CD14-positive monocyte (primary cell): ENCODE measurements at regions not wholly inside any gene's neighbourhood (a gene's known extent, or its start where the extent isn't known, plus 50 kb on each side); places are given as distances from the start of the nearest gene placed in this dataset.

Experiments used
- DNase-seq, 3 donors: peaks; one replicate each; pipeline ENCODE4 v3.0.0-alpha.2; 2011 to 2022
- H2AFZ ChIP-seq: 2 replicates; pipeline ENCODE4 v1.6.0; 2012; ENCODE audit warnings: mild to moderate bottlenecking, low read depth, low read length, inconsistent platforms; ENCODE audit not compliant: insufficient read depth, poor library complexity, severe bottlenecking
- H3K27ac ChIP-seq, 2 donors: 1 replicate in 1 of 2; 2 replicates in 1 of 2; pipeline ENCODE4 v1.5.1; 2012 to 2013; ENCODE audit warnings: low read length in 2 of 2, control low read depth in 1 of 2, inconsistent platforms in 1 of 2, low read depth in 1 of 2, mild to moderate bottlenecking in 1 of 2
- H3K27me3 ChIP-seq, 2 donors: one replicate each; pipeline versions ENCODE4 v1.6.0 to v1.6.1; 2011 to 2013; ENCODE audit warnings: low read length in 2 of 2; ENCODE audit not compliant: control insufficient read depth in 2 of 2, insufficient read depth in 2 of 2
- H3K36me3 ChIP-seq, 2 donors: replicated peaks in 1 of 2; 1 replicate in 1 of 2; 2 replicates in 1 of 2; pipeline versions ENCODE4 v1.5.1 to v1.6.1; 2012 to 2013; ENCODE audit warnings: low read length in 2 of 2, control low read depth in 1 of 2, inconsistent platforms in 1 of 2, mild to moderate bottlenecking in 1 of 2; ENCODE audit not compliant: insufficient read depth in 2 of 2, control insufficient read depth in 1 of 2
- H3K4me1 ChIP-seq, 2 donors: 1 replicate in 1 of 2; 2 replicates in 1 of 2; pipeline versions ENCODE4 v1.5.1 to v1.6.1; 2012 to 2013; ENCODE audit warnings: low read length in 2 of 2, control low read depth in 1 of 2, inconsistent platforms in 1 of 2, mild to moderate bottlenecking in 1 of 2, moderate library complexity in 1 of 2; ENCODE audit not compliant: insufficient read depth in 2 of 2, control insufficient read depth in 1 of 2
- H3K4me2 ChIP-seq: replicated peaks from 2 replicates; pipeline ENCODE3; 2012; ENCODE audit warnings: low read length, moderate library complexity, mild to moderate bottlenecking; ENCODE audit not compliant: poor library complexity, severe bottlenecking; ENCODE audit errors: extremely low read depth
- H3K4me3 ChIP-seq, 3 experiments: fragments of 200-600 bp in 1 of 3; sonication (generic) in 1 of 3; replicated peaks in 1 of 3; 1 replicate in 2 of 3; 2 replicates in 1 of 3; pipeline ENCODE4 v1.5.1; 2011 to 2013; ENCODE audit warnings: low read length in 3 of 3, mild to moderate bottlenecking in 3 of 3, control low read depth in 2 of 3, low read depth in 2 of 3, inconsistent platforms in 1 of 3, moderate library complexity in 1 of 3
- H3K79me2 ChIP-seq: 2 replicates; pipeline ENCODE4 v1.6.0; 2012; ENCODE audit warnings: mild to moderate bottlenecking, control low read depth, inconsistent platforms, low read length, moderate library complexity; ENCODE audit not compliant: insufficient read depth
- H3K9ac ChIP-seq: 2 replicates; pipeline ENCODE4 v1.6.0; 2017; ENCODE audit warnings: low read length, mild to moderate bottlenecking; ENCODE audit not compliant: insufficient read depth, poor library complexity, severe bottlenecking
- H3K9me3 ChIP-seq, 2 donors: replicated peaks in 1 of 2; 1 replicate in 1 of 2; 2 replicates in 1 of 2; pipeline versions ENCODE4 v1.5.1 to v1.6.1; 2012 to 2013; ENCODE audit warnings: low read length in 2 of 2, control low read depth in 1 of 2; ENCODE audit not compliant: control insufficient read depth in 1 of 2, insufficient read depth in 1 of 2
- H4K20me1 ChIP-seq: 2 replicates; pipeline ENCODE4 v1.6.0; 2012; ENCODE audit warnings: mild to moderate bottlenecking, low read length, control low read depth, moderate library complexity; ENCODE audit not compliant: insufficient read depth
- H3K27ac Mint-ChIP-seq, 7 donors: one replicate each; pipeline ENCODE4 v1.8.0; 2020; ENCODE audit warnings: mild to moderate bottlenecking in 7 of 7, mixed read lengths in 7 of 7, moderate library complexity in 6 of 7, inconsistent platforms in 2 of 7
- H3K27me3 Mint-ChIP-seq, 3 donors: one replicate each; pipeline ENCODE4 v1.8.0; 2021 to 2022; ENCODE audit warnings: low read depth in 3 of 3, mild to moderate bottlenecking in 3 of 3, mixed read lengths in 3 of 3, moderate library complexity in 3 of 3, inconsistent platforms in 1 of 3
- H3K36me3 Mint-ChIP-seq, 2 donors: one replicate each; pipeline ENCODE4 v1.8.0; 2020; ENCODE audit warnings: mixed read lengths in 2 of 2, inconsistent platforms in 1 of 2, mild to moderate bottlenecking in 1 of 2
- H3K4me1 Mint-ChIP-seq: one replicate; pipeline ENCODE4 v1.8.0; 2020; ENCODE audit warnings: mild to moderate bottlenecking, mixed read lengths
- H3K4me3 Mint-ChIP-seq, 2 donors: one replicate each; pipeline ENCODE4 v1.8.0; 2020; ENCODE audit warnings: mild to moderate bottlenecking in 2 of 2, mixed read lengths in 2 of 2, moderate library complexity in 1 of 2
- H3K9me3 Mint-ChIP-seq, 7 donors: one replicate each; pipeline ENCODE4 v1.8.0; 2020 to 2022; ENCODE audit warnings: mixed read lengths in 7 of 7, mild to moderate bottlenecking in 6 of 7, moderate library complexity in 6 of 7, inconsistent platforms in 2 of 7
- CTCF ChIP-seq: fragments of 200-600 bp; IDR thresholded peaks from one replicate; pipeline ENCODE4 v1.8.0; 2022; ENCODE audit warnings: antibody characterized with exemption, mild to moderate bottlenecking
- WGBS: methylation state at CpG from one replicate; pipeline ENCODE4 v1.1.5; 2013; ENCODE audit warnings: missing lambda C conversion rate; ENCODE audit not compliant: insufficient coverage; 5-methylcytosine and 5-hydroxymethylcytosine counted together
- intact Hi-C, 2 donors: fragments of 100-400 bp; cut with micrococcal nuclease; formaldehyde crosslinking; loops; one replicate each; pipeline versions ENCODE4 v1.15.0 to v1.15.1; 2023

- Histone ChIP-seq H3K79me2 (no peaks in the 10 kb centered on the region), H4K20me1 (no peaks in the 10 kb centered on the region), H2AFZ (no peak overlapping the region), H3K27me3 (no peaks in the 10 kb centered on the region), H3K4me3 (no peak overlapping the region), H3K9me3 (peaks cover 7 to 8% of the 10 kb centered on the region in 2 donors), H3K4me1 (no peaks in the 10 kb centered on the region), H3K36me3 (no peaks in the 10 kb centered on the region), H3K4me2 (no peak overlapping the region), H3K9ac (no peak overlapping the region), H3K27ac (no peak overlapping the region)
- no peak for DNase-seq
- Mint-ChIP-seq H3K4me3 (no peak overlapping the region), H3K27ac (no peak overlapping the region), H3K27me3 (no peaks in the 10 kb centered on the region), H3K4me1 (no peaks in the 10 kb centered on the region), H3K9me3 (peaks cover 1 to 10% (median 6%) of the 10 kb centered on the region in 7 donors), H3K36me3 (no peaks in the 10 kb centered on the region)
- WGBS: no CpG with 5 or more reads among the region's 7 CpGs
- intact Hi-C loops: no loop called here
- TF ChIP-seq CTCF: no peak
Observed at GRCh38 chrX:6678313-6678712, 143.4 kb upstream of the VCX3A start.

- no peaks in the 10 kb centered on the region for H3K27me3 Mint-ChIP-seq
- no peak overlapping the region for H3K4me3 Mint-ChIP-seq
- H4K20me1 ChIP-seq: no peaks in the 10 kb centered on the region
- no peak for DNase-seq
- H3K36me3 Mint-ChIP-seq: no peaks in the 10 kb centered on the region
- H3K36me3 ChIP-seq: no peaks in the 10 kb centered on the region
- H3K27ac ChIP-seq: no peak overlapping the region
- H2AFZ ChIP-seq: no peak overlapping the region
- H3K4me2 ChIP-seq: no peak overlapping the region
- no peak overlapping the region for H3K4me3 ChIP-seq
- H3K9ac ChIP-seq: no peak overlapping the region
- intact Hi-C loops: no loop called here
- TF ChIP-seq CTCF: no peak
- peaks cover 4 to 5% of the 10 kb centered on the region in 2 donors for H3K9me3 ChIP-seq
- H3K9me3 Mint-ChIP-seq: peaks cover 0 to 17% (median 2%) of the 10 kb centered on the region in 7 donors
- no CpG with 5 or more reads among the region's 4 CpGs for WGBS
- no peak overlapping the region for H3K27ac Mint-ChIP-seq
- no peaks in the 10 kb centered on the region for H3K4me1 ChIP-seq
- no peaks in the 10 kb centered on the region for H3K79me2 ChIP-seq
- H3K27me3 ChIP-seq: no peaks in the 10 kb centered on the region
- H3K4me1 Mint-ChIP-seq: no peaks in the 10 kb centered on the region
Observed at GRCh38 chrX:6674734-6675133, 139.8 kb upstream of the VCX3A start.
